GM12878 (cell line): ENCODE measurements at regions not wholly inside any gene's neighbourhood (a gene's known extent, or its start where the extent isn't known, plus 50 kb on each side); places are given as distances from the start of the nearest gene placed in this dataset.

Source experiments
- ATAC-seq: fragments of 200-7000 bp; cut with Tn5 transposase; 3 replicates; pipeline ENCODE4 v1.9.1; 2020; ENCODE audit warnings: mild to moderate bottlenecking, moderate library complexity
- BruUV-seq: library from RNA; stranded (reverse); fragments of 400-500 nt; replicated peaks from 2 replicates; lab custom pipeline; 2021; lab: Mats Ljungman, UMichigan
- CTCF ChIA-PET: fragments of 300-600 bp; sonication (Branson Sonifier 250); formaldehyde crosslinking; extraction: SDS; loops from one replicate; lab custom pipeline; 2021; ENCODE audit warnings: inconsistent platforms; lab: Yijun Ruan, JAX
- POLR2A ChIA-PET: fragments of 350-600 bp; formaldehyde crosslinking; extraction: SDS; loops from one replicate; lab custom pipeline; 2021; ENCODE audit warnings: inconsistent platforms; lab: Charles Lee
- RAD21 ChIA-PET: fragments of 300-600 bp; sonication (Branson Sonifier 250); formaldehyde crosslinking; loops from one replicate; lab custom pipeline; 2023; ENCODE audit warnings: antibody characterized with exemption; ENCODE audit not compliant: unreplicated experiment; lab: Charles Lee
- SMC1A ChIA-PET: fragments of 300-600 bp; sonication (Branson Sonifier 250); formaldehyde crosslinking; loops from one replicate; lab custom pipeline; 2023; ENCODE audit not compliant: unreplicated experiment, uncharacterized antibody; lab: Charles Lee
- DNase-seq: peaks from one replicate; pipeline ENCODE4 v3.0.0-alpha.2; 2011; ENCODE audit warnings: low read depth, low spot score
- FAIRE-seq: peaks from 3 replicates; lab custom pipeline; 2011; peaks lifted over from hg19 to GRCh38; lab: Jason Lieb, UNC
- H2AFZ ChIP-seq: 2 replicates; pipeline ENCODE4 v1.6.0; 2011; ENCODE audit warnings: low read depth, low read length, control low read depth; ENCODE audit not compliant: control insufficient read depth
- H3K27ac ChIP-seq: 2 replicates; pipeline ENCODE4 v1.5.1; 2011; ENCODE audit warnings: control low read depth; ENCODE audit not compliant: control insufficient read depth, insufficient read depth
- H3K27me3 ChIP-seq, 2 experiments: replicated peaks in 1 of 2; 2 replicates each; pipeline versions ENCODE4 v1.6.0 to v1.6.1; 2011; ENCODE audit warnings: low read length in 1 of 2; ENCODE audit not compliant: control insufficient read depth in 2 of 2, insufficient read depth in 2 of 2
- H3K36me3 ChIP-seq, 2 experiments: 2 replicates each; pipeline ENCODE4 v1.5.1; 2011; ENCODE audit warnings: low read length in 1 of 2; ENCODE audit not compliant: control insufficient read depth in 2 of 2, insufficient read depth in 2 of 2
- H3K4me1 ChIP-seq: 2 replicates; pipeline ENCODE4 v1.6.1; 2011; ENCODE audit warnings: mild to moderate bottlenecking, low read length, moderate library complexity, mixed read lengths; ENCODE audit not compliant: control insufficient read depth, insufficient read depth
- H3K4me2 ChIP-seq: 2 replicates; pipeline ENCODE4 v1.6.0; 2011; ENCODE audit warnings: control low read depth; ENCODE audit not compliant: control insufficient read depth, insufficient read depth
- H3K4me3 ChIP-seq: fragments of 200-600 bp; sonication (generic); 2 replicates; pipeline ENCODE4 v1.5.1; 2016
- H3K79me2 ChIP-seq: 2 replicates; pipeline ENCODE4 v1.6.0; 2011; ENCODE audit warnings: low read length; ENCODE audit not compliant: control insufficient read depth, insufficient read depth
- H3K9ac ChIP-seq: 2 replicates; pipeline ENCODE4 v1.8.0; 2011; ENCODE audit warnings: low read length, control low read depth, mixed read lengths; ENCODE audit not compliant: control insufficient read depth, insufficient read depth
- H3K9me3 ChIP-seq: replicated peaks from 3 replicates; pipeline ENCODE4 v1.5.1; 2011; ENCODE audit warnings: mild to moderate bottlenecking, low read length; ENCODE audit not compliant: control insufficient read depth, insufficient read depth
- H4K20me1 ChIP-seq: 2 replicates; pipeline ENCODE4 v1.6.0; 2011; ENCODE audit not compliant: control insufficient read depth, insufficient read depth
- BHLHE40 ChIP-seq, 2 experiments: fragments of 450-650 bp in 1 of 2; IDR thresholded peaks; 2 replicates each; pipeline ENCODE4 v1.6.1; 2011 to 2017; ENCODE audit warnings: low read depth in 2 of 2, borderline replicate concordance in 1 of 2, improper control_type of control experiment in 1 of 2, low read length in 1 of 2, mild to moderate bottlenecking in 1 of 2
- CREM ChIP-seq: IDR thresholded peaks from 2 replicates; pipeline ENCODE4 v1.6.1; 2014; ENCODE audit warnings: antibody characterized with exemption, low read depth
- EZH2 ChIP-seq: IDR thresholded peaks from 2 replicates; pipeline ENCODE4 v1.6.1; 2012; ENCODE audit warnings: low read depth, mild to moderate bottlenecking, control low read depth, inconsistent platforms, low read length, borderline replicate concordance; ENCODE audit not compliant: control insufficient read depth
- IRF4 ChIP-seq: IDR thresholded peaks from 2 replicates; pipeline ENCODE4 v1.6.1; 2011; ENCODE audit warnings: low read depth, low read length
- NR2F1 ChIP-seq: fragments of 450-650 bp; conservative IDR thresholded peaks from 2 replicates; pipeline ENCODE4 v1.6.1; 2017; ENCODE audit warnings: mild to moderate bottlenecking
- SMAD5 ChIP-seq: IDR thresholded peaks from 2 replicates; pipeline ENCODE4 v1.6.1; 2016; ENCODE audit warnings: antibody characterized with exemption, low read depth
- SREBF1 ChIP-seq: IDR thresholded peaks from 2 replicates; pipeline ENCODE4 v1.6.1; 2012; ENCODE audit warnings: mild to moderate bottlenecking, low read length
- ZNF622 ChIP-seq: fragments of 450-650 bp; IDR thresholded peaks from 2 replicates; pipeline ENCODE4 v1.6.1; 2017; ENCODE audit warnings: mild to moderate bottlenecking, inconsistent platforms
- WGBS: methylation state at CpG from one replicate; pipeline ENCODE4 v1.1.6; 2016; ENCODE audit warnings: low lambda C conversion rate; ENCODE audit not compliant: insufficient replicate concordance, insufficient coverage; ENCODE audit errors: missing lambda C conversion rate; 5-methylcytosine and 5-hydroxymethylcytosine counted together
- in situ Hi-C: fragments of 300-500 bp; cut with MboI; formaldehyde crosslinking; loops from 9 replicates; pipeline ENCODE4 v1.14.3; 2018; ENCODE audit warnings: mixed read lengths
- intact Hi-C: fragments of 100-400 bp; cut with micrococcal nuclease; formaldehyde crosslinking; loops from one replicate; pipeline ENCODE4 v1.14.2; 2022; ENCODE audit not compliant: unreplicated experiment
- TF ChIP-seq, protein P1 (sequence below): fragments of 450-650 bp; IDR thresholded peaks from 2 replicates; pipeline ENCODE4 v1.6.1; 2017; ENCODE audit warnings: mild to moderate bottlenecking, moderate library complexity
- TF ChIP-seq, protein P2 (sequence below): fragments of 450-650 bp; IDR thresholded peaks from 2 replicates; pipeline ENCODE4 v1.6.1; 2017; ENCODE audit warnings: mild to moderate bottlenecking
- TF ChIP-seq, protein P3 (sequence below): fragments of 450-650 bp; IDR thresholded peaks from 2 replicates; pipeline ENCODE4 v1.6.1; 2018; ENCODE audit warnings: borderline replicate concordance, mild to moderate bottlenecking; ENCODE audit not compliant: partially characterized antibody

DNA sequence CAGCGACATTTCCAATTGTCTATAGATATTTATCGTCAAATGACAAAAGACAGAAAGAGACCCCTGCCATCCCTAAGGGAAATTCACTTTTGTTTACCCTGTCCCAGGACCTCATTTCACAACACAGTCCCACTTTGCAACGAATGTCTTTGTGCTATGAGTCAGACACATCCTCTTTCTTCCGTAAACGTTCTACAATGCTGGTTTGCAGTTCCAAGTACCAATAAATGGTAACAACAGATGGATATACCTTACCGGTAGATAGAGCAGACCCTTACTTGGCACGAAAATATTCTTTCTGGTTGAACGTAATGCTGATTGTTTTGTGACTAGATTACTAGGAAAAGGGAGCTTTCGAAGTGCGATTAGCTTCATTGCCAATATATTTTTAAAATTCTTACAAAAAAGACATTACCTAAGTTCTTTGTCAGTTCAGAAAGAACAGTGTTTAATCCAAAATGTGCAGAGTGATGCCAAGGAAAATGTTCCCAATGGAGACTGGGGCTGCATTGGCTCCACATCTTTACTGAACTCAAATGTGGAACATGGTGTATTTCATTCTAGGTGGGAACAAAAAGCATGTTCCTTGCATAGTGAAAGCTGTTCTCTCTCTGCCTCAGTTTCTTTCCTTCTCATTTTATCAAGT is 202.5 kb upstream of the SLC27A6 start:
- Histone ChIP-seq H3K4me1 (no peaks in the 10 kb centered on the region), H3K27ac (no peak overlapping the region), H3K9ac (no peak overlapping the region), H3K27me3 (no peaks in the 10 kb centered on the region), H3K4me3 (no peak overlapping the region), H3K9me3 (no peaks in the 10 kb centered on the region), H3K36me3 (no peaks in the 10 kb centered on the region), H3K79me2 (no peaks in the 10 kb centered on the region), H4K20me1 (no peaks in the 10 kb centered on the region), H2AFZ (no peak overlapping the region), H3K4me2 (no peak overlapping the region)
- no peak for DNase-seq
- no peak for FAIRE-seq
- BruUV-seq: no TSS peak
- in situ Hi-C loops: no loop called here
- CTCF ChIA-PET: no interaction called here
- RAD21 ChIA-PET: no interaction called here
- SMC1A ChIA-PET: no interaction called here
- no peak for ATAC-seq
- POLR2A ChIA-PET: no interaction called here
- TF ChIP-seq, protein P1, sequence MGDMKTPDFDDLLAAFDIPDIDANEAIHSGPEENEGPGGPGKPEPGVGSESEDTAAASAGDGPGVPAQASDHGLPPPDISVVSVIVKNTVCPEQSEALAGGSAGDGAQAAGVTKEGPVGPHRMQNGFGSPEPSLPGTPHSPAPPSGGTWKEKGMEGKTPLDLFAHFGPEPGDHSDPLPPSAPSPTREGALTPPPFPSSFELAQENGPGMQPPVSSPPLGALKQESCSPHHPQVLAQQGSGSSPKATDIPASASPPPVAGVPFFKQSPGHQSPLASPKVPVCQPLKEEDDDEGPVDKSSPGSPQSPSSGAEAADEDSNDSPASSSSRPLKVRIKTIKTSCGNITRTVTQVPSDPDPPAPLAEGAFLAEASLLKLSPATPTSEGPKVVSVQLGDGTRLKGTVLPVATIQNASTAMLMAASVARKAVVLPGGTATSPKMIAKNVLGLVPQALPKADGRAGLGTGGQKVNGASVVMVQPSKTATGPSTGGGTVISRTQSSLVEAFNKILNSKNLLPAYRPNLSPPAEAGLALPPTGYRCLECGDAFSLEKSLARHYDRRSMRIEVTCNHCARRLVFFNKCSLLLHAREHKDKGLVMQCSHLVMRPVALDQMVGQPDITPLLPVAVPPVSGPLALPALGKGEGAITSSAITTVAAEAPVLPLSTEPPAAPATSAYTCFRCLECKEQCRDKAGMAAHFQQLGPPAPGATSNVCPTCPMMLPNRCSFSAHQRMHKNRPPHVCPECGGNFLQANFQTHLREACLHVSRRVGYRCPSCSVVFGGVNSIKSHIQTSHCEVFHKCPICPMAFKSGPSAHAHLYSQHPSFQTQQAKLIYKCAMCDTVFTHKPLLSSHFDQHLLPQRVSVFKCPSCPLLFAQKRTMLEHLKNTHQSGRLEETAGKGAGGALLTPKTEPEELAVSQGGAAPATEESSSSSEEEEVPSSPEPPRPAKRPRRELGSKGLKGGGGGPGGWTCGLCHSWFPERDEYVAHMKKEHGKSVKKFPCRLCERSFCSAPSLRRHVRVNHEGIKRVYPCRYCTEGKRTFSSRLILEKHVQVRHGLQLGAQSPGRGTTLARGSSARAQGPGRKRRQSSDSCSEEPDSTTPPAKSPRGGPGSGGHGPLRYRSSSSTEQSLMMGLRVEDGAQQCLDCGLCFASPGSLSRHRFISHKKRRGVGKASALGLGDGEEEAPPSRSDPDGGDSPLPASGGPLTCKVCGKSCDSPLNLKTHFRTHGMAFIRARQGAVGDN: no peak
- TF ChIP-seq EZH2 (no peak), NR2F1 (no peak), BHLHE40 (IDR thresholded peaks at IDR 0.05; ENCODE audit: borderline replicate concordance in 1 of 2, low read depth in 2 of 2, low read length in 1 of 2) (no peak), CREM (no peak), IRF4 (no peak), SMAD5 (no peak), ZNF622 (no peak), SREBF1 (no peak)
- TF ChIP-seq, protein P2, sequence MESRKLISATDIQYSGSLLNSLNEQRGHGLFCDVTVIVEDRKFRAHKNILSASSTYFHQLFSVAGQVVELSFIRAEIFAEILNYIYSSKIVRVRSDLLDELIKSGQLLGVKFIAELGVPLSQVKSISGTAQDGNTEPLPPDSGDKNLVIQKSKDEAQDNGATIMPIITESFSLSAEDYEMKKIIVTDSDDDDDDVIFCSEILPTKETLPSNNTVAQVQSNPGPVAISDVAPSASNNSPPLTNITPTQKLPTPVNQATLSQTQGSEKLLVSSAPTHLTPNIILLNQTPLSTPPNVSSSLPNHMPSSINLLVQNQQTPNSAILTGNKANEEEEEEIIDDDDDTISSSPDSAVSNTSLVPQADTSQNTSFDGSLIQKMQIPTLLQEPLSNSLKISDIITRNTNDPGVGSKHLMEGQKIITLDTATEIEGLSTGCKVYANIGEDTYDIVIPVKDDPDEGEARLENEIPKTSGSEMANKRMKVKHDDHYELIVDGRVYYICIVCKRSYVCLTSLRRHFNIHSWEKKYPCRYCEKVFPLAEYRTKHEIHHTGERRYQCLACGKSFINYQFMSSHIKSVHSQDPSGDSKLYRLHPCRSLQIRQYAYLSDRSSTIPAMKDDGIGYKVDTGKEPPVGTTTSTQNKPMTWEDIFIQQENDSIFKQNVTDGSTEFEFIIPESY: no peak
- TF ChIP-seq, protein P3, sequence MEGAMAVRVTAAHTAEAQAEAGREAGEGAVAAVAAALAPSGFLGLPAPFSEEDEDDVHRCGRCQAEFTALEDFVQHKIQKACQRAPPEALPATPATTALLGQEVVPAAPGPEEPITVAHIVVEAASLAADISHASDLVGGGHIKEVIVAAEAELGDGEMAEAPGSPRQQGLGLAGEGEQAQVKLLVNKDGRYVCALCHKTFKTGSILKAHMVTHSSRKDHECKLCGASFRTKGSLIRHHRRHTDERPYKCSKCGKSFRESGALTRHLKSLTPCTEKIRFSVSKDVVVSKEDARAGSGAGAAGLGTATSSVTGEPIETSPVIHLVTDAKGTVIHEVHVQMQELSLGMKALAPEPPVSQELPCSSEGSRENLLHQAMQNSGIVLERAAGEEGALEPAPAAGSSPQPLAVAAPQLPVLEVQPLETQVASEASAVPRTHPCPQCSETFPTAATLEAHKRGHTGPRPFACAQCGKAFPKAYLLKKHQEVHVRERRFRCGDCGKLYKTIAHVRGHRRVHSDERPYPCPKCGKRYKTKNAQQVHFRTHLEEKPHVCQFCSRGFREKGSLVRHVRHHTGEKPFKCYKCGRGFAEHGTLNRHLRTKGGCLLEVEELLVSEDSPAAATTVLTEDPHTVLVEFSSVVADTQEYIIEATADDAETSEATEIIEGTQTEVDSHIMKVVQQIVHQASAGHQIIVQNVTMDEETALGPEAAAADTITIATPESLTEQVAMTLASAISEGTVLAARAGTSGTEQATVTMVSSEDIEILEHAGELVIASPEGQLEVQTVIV: no peak
- intact Hi-C loops: no loop called here
- 47% methylated on average over 10 of the region's 10 CpGs for WGBS
